ENCODE measurements at regions not wholly inside any gene's neighbourhood (a gene's known extent, or its start where the extent isn't known, plus 50 kb on each side); places are given as distances from the start of the nearest gene placed in this dataset.

GRCh38 chr12:43054085-43054484 is 464.5 kb upstream of the PRICKLE1 start:
- no peaks in the 10 kb centered on the region for H3K27me3 ChIP-seq (ENCODE audit: insufficient read depth, low read depth, low read length)
- H3F3A ChIP-seq (ENCODE audit: insufficient read depth, low read length, poor library complexity, severe bottlenecking) = no peaks in the 10 kb centered on the region
- TF ChIP-seq POLR2AphosphoS5 (IDR thresholded peaks at IDR 0.05) (peak; percentile 66), REST (IDR thresholded peaks at IDR 0.05; ENCODE audit: borderline replicate concordance) (no peak)
- no peaks in the 10 kb centered on the region for H3K36me3 ChIP-seq (ENCODE audit: insufficient read depth, low read length)
- no peak overlapping the region for H3K4me3 ChIP-seq (ENCODE audit: low read length)
- peak overlapping the region; percentile 44 for H3K27ac ChIP-seq (ENCODE audit: low read length)
- H3K9me3 ChIP-seq (ENCODE audit: low read length) = no peaks in the 10 kb centered on the region
- H3K9me2 ChIP-seq (ENCODE audit: insufficient read depth, low read length) = no peaks in the 10 kb centered on the region
- peak overlapping the region; percentile 10 for H3K4me2 ChIP-seq (ENCODE audit: low read length)
- H3K9ac ChIP-seq (ENCODE audit: low read length) = no peak overlapping the region
- H3K79me2 ChIP-seq (replicated peaks; ENCODE audit: insufficient read depth, low read length) = no peaks in the 10 kb centered on the region
- no peak overlapping the region for H2AFZ ChIP-seq (ENCODE audit: low read depth, low read length)
- H4K20me1 ChIP-seq (ENCODE audit: insufficient read depth) = no peaks in the 10 kb centered on the region

- Histone ChIP-seq H3F3A (ENCODE audit: insufficient read depth, low read length, poor library complexity, severe bottlenecking) (no peaks in the 10 kb centered on the region), H3K9me3 (ENCODE audit: low read length) (no peaks in the 10 kb centered on the region), H3K9me2 (ENCODE audit: insufficient read depth, low read length) (no peaks in the 10 kb centered on the region), H3K9ac (ENCODE audit: low read length) (no peak overlapping the region), H3K36me3 (ENCODE audit: insufficient read depth, low read length) (no peaks in the 10 kb centered on the region), H3K4me3 (ENCODE audit: low read length) (no peak overlapping the region), H3K4me2 (ENCODE audit: low read length) (no peak overlapping the region), H3K79me2 (replicated peaks; ENCODE audit: insufficient read depth, low read length) (no peaks in the 10 kb centered on the region), H3K27ac (ENCODE audit: low read length) (no peak overlapping the region), H2AFZ (ENCODE audit: low read depth, low read length) (no peak overlapping the region), H4K20me1 (ENCODE audit: insufficient read depth) (no peaks in the 10 kb centered on the region), H3K27me3 (ENCODE audit: insufficient read depth, low read depth, low read length) (no peaks in the 10 kb centered on the region)
- TF ChIP-seq EP300 (conservative IDR thresholded peaks at IDR 0.05; ENCODE audit: poor library complexity, severe bottlenecking) (no peak), REST (IDR thresholded peaks at IDR 0.05; ENCODE audit: borderline replicate concordance) (no peak)
Observed at GRCh38 chr12:43052441-43052840, 462.9 kb upstream of the PRICKLE1 start.

GRCh38 chr12:43044241-43044640 is 454.7 kb upstream of the PRICKLE1 start:
- H2AFZ ChIP-seq (ENCODE audit: low read depth, low read length) = no peak overlapping the region
- H3K79me2 ChIP-seq (replicated peaks; ENCODE audit: insufficient read depth, low read length) = no peaks in the 10 kb centered on the region
- H3K9me3 ChIP-seq (ENCODE audit: low read length) = no peaks in the 10 kb centered on the region
- H3K9me2 ChIP-seq (ENCODE audit: insufficient read depth, low read length) = no peaks in the 10 kb centered on the region
- no peaks in the 10 kb centered on the region for H4K20me1 ChIP-seq (ENCODE audit: insufficient read depth)
- TF ChIP-seq REST (IDR thresholded peaks at IDR 0.05; ENCODE audit: borderline replicate concordance) = no peak
- TF ChIP-seq RAD21 (conservative IDR thresholded peaks at IDR 0.05) = no peak
- no peak for TF ChIP-seq EZH2 (IDR thresholded peaks at IDR 0.05; ENCODE audit: borderline replicate concordance, insufficient read depth, low read length, poor library complexity, severe bottlenecking)
- TF ChIP-seq POLR2AphosphoS5 (IDR thresholded peaks at IDR 0.05) = no peak
- no peak for TF ChIP-seq MXI1 (conservative IDR thresholded peaks at IDR 0.05; ENCODE audit: poor library complexity, severe bottlenecking)
- no peak for TF ChIP-seq TAF1 (IDR thresholded peaks at IDR 0.05; ENCODE audit: low read depth)
- TF ChIP-seq CTCF (IDR thresholded peaks at IDR 0.05; ENCODE audit: poor library complexity, severe bottlenecking) = no peak
- TF ChIP-seq EP300 (conservative IDR thresholded peaks at IDR 0.05; ENCODE audit: poor library complexity, severe bottlenecking) = no peak
- TF ChIP-seq SMC3 (conservative IDR thresholded peaks at IDR 0.05; ENCODE audit: poor library complexity) = no peak
- no peak overlapping the region for H3K4me2 ChIP-seq (ENCODE audit: low read length)
- H3F3A ChIP-seq (ENCODE audit: insufficient read depth, low read length, poor library complexity, severe bottlenecking) = no peaks in the 10 kb centered on the region
- H3K27me3 ChIP-seq (ENCODE audit: insufficient read depth, low read depth, low read length) = no peaks in the 10 kb centered on the region
- H3K36me3 ChIP-seq (ENCODE audit: insufficient read depth, low read length) = no peaks in the 10 kb centered on the region
- no peak overlapping the region for H3K9ac ChIP-seq (ENCODE audit: low read length)
- H3K27ac ChIP-seq (ENCODE audit: low read length) = no peak overlapping the region
- H3K4me3 ChIP-seq (ENCODE audit: low read length) = no peak overlapping the region
